ENCODE measurements at regions not wholly inside any gene's neighbourhood (a gene's known extent, or its start where the extent isn't known, plus 50 kb on each side); places are given as distances from the start of the nearest gene placed in this dataset.
"Not testable (repeated sequence)": the region's sequence is repeated elsewhere in the genome, so short reads cannot be mapped to it uniquely, and the experiment has no call there.

DNA sequence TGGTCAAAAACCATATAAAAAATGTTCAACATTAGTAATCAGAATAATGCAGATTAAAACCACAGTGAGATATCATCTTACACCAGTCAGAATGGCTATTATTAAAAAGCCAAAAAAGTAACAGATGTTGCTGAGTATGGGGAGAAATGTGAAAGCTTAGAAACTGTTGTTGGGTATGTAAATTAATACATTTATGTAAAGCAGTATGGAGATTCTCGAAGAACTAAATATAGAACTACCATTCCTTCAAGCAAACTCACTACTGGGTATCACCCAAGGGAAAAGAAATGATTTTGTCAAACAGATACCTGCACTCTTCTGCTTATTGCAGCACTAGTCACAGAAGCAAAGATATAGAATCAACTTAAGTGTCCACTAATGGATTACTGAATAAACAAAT, 576.4 kb upstream of the EPHA5 start:
- DNase-seq, result no peak

DNA sequence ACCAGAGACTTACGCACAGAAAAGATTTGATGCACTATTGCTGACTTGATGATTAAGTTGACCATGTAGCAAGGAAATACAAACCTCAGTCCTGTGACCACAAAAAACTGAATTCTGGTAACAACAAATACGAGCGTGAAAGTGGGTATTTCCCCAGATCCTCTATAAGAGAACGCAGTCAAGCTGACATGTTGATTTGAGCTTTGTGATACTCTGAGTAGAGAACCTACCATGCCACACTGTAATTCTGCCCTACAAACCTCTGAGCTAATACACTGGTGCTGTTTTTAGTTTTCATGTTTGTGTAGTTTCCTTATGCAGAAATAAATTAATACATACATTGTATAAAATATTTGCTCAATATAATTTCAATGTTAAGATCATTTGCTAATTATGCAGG, 565.6 kb upstream of the EPHA5 start:
- no peak for DNase-seq

DNA sequence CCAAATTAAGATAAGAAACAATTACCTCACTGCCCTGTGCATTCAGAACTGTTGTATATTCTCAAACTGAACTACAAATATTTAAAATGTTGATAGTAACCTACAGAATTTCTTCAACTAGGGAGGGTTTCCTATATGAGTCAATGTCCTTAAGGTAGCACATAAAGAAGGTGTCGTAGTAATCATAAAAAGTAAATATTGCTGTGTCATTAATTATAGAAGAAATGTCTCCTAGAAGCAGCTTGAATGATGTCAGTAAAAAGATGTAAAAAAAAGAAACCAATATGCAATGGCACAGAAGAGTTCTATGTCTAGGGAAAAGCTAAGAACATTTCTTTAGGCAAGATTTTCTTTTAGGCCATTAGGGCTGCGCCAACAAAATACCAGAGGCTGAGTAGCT, 559.6 kb upstream of the EPHA5 start:
- no peak for DNase-seq

DNA sequence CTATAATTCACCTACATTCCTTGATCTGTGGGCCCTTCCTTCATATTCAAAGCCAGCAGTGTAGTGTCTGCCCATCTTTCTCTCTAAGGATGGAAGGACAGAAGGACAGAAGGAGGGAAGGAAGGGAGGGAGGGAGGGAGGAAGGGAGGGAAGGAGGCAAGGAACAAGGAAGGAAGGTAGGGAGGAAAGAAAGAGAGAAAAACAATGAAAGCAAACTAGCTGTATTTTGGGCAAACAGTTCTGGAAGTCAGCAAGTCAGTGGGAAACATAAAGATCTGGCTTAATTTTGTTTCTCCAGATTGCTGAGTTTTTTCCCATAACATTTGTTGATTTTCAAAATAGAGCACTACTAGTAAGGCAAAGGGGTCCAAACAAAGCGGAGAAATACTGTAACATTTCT, 555.2 kb upstream of the EPHA5 start:
- no peak for DNase-seq

DNA sequence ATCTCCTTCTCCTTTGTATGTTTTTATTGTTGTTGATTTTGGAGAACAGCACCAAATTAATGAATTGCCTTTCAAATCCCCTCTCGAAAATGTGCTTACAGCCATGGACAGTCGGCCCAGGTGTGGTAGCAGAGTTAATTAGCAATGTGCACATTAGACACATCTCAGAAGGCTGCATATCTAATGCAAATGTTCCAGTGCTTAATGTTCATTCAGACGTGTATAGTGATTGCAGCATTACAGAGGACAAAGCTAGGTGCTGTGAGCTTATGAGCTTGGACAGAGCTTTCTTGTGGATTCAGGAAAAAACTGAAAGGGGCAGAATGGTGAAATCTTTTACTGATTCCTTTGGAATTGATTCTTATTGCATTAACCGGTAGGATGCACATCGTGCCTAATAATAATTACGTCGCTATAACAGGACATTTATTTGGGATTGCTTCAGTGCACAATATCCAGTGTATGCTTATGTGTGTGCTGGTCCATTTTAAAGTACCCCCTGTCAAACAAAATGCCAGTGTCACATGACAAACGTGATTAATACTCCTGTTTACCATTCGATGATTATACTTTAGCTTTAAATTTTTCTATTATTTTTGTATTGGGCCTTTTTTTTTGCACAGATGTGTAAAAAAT, 552.9 kb upstream of the EPHA5 start:
- no peak for DNase-seq

DNA sequence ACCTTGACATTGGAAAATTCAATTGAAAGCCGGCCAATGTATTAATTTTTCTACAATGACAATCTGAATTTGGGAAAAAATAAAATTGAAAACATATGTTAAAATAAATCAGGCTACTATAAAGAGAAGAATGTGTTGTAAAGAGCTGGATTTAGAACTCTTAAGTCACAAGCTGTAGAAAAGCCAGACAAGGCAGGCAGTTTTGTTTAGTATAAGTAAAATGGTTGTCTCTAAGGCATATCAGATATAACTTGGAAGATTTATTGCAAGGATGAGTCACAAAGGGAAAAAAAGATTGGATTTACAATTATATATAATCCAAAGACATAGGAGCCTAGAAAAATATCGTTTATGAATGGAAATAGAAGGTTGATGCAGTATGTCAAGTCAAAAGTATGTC, 549.1 kb upstream of the EPHA5 start:
- DNase-seq, result no peak

DNA sequence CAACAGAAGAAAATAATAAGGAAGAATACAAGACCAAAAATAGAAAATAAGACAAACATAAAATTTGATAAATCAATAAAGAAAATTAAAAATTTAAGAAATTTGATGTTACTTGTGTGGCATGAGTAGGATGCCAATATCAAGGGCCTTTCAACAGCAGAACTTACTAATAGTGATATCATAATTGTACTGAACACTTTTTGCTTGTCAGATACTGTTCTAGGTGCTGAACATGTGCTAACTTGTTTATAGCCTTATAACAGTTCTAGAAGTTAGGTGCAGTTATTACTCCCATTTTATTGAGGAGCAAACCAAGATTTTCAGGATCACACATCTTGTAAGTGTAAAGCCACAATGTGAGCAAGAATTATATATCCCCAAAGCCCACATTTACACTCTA, 546.0 kb upstream of the EPHA5 start:
- no peak for DNase-seq

DNA sequence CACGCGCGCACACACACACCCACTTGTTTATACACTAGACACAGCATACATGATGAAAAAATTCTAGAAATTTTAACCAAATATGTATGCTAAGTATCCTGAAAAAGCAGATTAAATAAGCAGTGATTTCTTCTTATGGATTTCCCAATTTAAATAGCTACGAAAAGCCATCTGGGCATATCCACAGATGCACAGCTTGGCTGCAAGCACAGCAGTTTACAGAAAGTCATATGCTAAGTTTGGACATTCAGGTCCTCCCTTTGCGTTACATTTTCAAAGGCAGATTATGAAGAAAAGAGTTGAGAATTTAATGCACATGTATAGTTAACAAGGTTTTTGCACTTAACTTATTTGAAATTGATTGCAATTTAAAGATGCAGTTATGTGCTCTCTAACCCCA, 542.2 kb upstream of the EPHA5 start:
- DNase-seq, result no peak

DNA sequence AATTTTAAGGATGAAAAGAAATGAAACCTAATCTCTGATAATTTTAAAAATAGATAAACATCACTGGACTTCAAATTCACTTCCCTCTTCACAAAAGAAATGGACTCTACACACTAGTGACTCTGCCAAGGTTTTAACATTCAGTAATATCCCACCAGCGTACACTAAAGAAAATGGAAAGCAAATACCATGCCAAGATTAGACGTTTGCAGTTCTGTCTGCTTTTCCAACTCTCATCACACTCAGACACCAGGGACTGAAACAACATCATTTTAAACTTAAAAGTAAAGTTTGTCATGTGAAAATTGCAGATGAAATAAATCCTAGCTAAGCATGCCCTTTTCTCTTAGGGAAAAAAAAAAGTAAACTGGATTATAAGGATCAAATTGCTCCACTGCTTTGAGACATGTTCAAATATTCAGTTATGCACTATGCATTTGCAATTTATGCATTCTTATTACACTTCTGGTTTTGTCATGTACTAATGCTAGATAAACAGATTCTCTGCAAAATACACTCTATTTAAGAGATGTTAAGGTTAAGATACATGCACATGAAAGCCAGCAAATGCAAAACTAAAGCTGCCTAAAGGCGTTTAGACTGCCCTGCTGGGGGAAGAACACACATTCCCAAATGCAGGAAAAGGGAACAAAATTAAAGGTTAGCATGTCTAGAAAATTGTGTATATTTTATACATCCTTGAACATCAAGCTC, 534.4 kb upstream of the EPHA5 start:
- no peak for DNase-seq

DNA sequence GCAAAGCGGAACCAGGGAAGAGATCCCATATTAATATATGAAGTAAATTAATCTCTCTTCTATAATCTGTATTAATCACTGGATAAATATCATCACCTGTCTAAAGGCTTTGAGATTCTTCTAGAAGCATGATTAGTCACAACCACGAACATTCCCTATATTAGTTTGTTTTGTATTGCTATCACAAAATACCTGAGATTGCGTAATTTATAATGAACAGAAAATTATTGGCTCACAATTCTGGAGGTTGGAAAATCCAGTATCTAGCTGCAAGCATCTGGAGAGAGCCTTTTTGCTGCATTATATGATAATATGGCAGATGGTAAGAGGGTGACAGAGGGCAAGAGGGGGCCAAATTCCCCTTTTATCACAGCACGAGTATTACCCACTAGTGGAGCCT, 532.6 kb upstream of the EPHA5 start:
- no peak for DNase-seq

DNA sequence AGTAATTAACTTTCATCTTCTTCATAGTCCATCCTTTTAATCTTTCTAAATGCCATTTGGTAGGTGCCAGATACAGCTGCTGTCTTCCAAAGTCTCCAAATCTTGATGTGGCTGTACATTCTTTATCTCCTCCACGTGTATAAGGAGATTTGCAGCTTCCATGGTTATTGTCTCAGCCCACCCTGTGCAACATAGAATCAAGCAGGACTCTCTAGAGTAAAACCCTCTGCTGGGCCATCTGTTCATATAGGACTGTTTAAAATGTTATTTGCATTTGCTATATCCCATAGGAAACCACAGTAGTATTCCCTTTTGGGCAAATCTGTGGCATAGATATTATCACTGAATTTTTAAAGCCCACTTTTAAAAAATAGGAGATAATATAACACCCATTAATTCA, 527.2 kb upstream of the EPHA5 start:
- DNase-seq, result no peak

DNA sequence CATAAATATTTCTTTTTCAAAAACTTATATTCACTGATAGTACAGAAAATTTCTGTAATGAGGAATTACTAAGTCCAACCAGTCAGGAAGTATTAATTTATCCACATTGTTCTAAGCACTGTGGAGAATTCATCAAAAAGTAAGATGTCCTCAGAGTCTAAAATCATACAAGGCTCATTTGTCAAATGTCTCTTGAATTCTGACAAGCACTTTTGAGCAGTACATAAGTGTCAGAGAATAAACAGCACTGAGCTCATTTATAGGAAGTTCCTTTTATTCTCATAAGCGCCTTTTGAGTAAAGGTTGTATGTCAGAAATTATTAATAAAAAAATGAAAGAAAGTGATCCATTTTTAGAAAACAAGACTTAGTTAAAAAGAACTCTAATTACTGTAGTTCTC, 523.2 kb upstream of the EPHA5 start:
- no peak for DNase-seq

DNA sequence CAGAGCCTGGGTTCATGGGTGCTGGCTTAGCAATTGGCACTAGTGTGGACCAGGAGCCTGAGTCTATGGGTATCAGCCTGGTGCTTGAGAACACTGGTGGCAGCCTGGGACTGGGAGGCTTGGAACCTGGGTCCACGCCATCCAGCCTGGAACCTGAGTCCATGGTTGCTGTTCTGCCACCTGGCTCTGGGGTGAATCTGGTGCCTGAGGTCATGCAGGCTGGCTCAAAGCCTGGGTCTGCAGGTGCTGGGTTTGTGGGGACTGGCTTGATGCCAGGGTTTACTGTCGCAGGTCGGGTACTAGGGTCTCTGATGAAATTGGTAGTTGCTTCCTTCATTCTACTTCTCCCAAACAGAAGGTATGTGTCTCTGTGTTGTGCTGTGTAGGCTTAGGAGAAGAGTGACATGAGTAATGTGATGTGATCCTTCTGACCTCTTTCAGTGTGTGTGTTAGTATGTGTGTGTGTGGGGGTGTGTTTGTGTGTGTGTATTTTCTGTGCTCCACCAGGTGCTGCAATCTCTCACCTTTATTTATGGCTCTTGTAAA, 517.0 kb upstream of the EPHA5 start:
- DNase-seq, result no peak

DNA sequence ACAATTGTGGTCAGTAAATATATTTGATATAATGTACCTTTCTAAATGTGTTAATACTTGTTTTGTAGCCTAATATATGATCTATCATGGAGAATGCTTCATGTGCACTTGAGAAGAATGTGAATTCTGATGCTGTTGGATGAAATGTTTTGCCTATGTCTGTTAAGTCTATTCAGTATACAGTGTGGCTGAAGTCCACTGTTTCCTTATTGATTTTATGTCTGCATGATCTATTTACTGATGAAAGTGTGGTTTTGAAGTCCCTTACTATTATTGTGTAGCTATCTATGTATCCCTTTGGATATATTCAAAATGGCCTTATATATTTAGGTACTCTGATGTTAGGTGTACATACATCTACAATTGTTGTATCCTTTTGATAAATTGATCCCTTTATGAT, 515.8 kb upstream of the EPHA5 start:
- DNase-seq, result no peak

DNA sequence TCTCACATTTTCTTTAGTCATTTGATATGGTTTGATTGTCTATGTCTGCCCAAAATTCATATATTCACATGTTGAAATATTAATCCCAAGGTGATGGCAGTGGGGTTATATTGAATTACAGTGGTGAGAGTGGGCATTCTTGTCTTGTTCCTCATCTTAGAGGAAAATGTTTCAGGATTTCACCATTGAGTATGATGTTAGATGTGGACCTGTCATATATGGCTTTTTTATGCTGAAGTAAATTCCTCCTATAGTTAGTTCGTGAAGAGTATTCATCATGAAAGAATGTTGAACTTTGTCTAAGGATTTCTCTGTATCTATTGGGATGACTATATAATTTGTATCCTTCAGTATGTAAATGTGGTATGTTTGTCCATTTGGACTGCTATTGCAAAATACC, 512.3 kb upstream of the EPHA5 start:
- DNase-seq, result no peak

DNA sequence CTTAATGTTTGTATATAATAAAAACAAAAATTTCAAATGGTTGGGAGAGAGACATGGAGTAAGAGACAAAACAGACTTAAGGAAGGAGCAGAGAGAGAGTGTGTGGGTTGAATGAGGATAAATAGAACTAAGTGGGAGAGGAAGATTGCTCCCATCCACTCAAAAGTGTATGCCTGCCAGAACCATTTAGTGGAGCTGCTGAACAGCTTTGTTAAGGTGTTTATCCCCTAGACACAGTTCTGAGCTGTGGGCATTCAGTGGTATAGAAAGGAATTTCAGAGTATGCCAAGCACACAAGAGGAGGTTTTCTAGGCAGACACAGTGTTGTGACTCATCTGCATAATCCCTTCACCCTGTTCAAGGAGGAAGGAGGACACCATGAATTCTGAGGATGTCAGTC, 508.6 kb upstream of the EPHA5 start:
- no peak for DNase-seq

DNA sequence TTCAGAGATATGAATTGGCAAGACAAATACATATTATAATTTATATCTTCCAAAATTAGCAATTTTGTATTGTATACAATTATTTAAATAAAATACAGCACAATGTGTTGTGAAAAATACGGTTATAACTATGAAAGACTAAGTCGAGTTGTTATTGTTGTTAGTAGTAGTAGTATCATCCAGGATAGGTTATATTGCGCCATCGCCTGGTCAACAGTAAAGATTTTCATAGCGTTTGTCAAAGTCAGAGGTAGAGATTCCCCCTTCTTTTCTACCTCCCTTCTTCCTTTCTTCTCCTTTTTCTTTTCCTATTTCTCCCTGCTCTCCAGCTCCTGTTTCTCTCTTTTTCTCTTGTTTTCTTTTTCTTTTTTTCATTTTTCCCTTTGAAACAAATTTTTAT, 499.1 kb upstream of the EPHA5 start:
- no peak for DNase-seq

DNA sequence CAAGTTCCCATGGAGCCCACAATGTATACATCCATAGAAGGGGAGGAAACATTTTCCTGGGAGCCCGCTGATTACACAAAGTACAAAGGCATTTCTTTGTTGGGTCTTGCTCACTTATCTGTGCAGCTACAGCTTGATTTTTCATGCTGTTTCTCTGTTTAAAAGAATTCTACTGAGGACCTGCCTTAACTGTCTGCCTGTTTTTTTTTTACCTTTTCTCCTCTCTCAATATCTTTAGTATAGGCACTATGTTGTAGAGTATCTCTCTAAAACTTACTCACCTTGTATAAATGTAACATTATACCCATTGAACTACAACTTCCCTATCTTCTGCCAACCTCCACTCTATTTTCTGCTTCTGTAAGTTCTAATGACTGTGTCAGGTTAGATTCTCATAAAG, 494.6 kb upstream of the EPHA5 start:
- DNase-seq, result no peak

DNA sequence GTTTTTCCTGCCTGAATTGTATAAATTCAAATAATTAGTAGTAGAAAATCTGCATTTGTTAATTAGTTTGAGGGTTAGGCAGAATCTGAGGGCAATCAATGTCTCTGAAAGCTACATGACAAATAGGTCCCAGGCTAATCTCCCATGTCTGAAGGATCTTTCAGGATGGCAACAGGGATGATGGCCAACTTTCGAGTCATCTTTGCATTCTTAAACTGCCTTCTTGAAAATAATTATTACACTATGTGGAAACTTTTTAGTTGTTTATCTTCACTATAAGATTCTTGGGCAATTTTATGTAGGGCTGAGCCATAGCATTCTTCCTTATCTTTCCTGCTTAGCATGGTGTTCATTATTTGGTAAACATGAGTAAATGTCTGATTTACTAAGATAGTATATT, 490.3 kb upstream of the EPHA5 start:
- DNase-seq, result no peak

DNA sequence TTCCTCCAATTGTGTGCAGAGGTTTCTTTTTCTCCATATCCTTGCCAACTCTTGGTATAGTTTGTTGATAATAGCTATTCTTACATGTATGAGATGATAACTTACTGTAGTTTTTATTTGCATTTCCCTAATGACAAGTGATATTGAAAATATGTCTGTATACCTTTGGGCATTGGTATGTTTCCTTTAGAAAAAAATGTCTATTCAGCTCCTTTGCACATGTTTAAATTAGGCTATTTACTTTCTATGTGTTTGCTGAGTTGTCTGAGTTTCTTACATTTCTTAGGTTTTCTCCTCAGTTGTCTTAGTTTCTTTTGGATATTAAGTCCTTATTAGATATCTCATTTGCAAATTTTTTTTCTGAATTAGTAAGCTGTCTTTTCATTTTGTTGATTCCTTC, 487.3 kb upstream of the EPHA5 start:
- no peak for DNase-seq

DNA sequence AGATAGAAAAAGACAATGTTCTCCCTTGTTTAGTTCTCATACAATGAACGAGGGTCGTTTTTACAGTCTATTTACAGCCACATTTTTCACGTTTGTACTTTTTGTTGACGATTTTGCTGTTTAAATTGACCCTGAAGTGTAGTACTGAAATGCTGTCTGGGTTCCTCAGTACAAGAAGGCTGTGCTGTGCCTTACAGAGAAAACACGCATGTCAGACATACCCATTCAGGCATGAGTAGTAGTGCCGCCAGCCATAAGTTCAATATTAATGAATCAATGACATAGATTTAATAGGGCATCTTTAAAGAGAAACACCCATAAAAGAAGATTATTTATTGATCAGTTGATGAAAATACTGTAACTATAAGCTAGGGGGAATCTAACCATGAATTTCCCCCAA, 459.8 kb upstream of the EPHA5 start:
- no peak for DNase-seq

DNA sequence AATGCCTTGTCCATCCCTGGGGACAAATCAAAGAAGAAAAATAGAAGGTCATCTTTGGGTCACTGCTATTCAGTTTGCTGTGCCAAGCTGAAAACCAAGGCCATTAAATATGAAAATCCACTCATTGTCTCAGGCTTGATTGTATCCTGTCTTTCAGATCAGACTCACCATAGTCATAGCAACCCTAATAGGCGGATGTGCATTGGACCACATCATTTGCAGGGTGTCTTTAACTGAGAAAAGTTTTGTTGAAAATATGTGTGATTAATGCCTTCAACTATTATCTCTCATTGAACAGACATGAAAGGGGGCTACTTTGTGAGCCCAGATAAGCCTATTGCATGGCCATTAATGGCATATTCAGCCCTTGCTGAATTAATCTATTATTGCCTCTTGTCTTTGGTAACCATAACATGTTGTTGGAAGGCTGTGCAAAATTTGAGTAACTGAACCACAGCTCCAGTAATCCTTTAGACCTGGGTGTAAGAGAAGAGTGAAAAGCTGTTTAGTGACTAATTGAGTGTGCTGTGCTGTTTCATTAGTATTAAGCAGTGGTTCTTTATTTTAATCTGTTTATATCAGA, 453.6 kb upstream of the EPHA5 start:
- no peak for DNase-seq

DNA sequence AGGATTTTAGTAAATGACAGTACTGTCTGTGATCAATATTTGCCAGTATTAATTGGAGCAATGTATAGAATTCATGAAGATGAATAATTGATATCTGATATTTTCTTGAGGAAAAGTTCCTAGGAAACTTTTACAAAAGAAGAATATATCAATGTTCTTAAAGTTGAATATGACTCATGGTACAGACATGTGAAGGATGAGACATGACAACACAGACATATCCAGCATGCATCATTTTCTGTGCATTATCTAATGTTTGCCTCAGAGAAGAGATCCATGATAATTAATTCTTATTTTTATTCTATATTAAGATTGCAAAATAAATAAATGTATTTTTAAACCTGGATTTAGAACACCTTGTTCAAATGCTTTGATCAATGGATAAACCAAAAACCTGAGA, 452.9 kb upstream of the EPHA5 start:
- no peak for DNase-seq

DNA sequence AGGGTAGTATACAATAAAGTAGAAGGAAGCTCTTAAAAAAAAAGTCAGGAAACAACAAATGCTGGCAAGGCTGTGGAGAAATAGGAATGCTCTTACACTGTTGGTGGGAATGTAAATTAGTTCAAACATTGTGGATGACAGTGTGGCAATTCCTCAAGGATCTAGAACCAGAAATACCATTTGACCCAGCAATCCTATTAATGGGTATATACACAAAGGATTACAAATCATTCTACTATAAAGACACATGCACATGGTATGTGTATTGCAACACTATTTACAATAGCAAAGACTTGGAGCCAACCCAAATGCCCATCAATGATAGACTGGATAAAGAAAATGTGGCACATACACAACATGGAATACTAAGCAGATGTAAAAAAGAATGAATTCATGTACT, 444.9 kb upstream of the EPHA5 start:
- DNase-seq, result not testable (repeated sequence)

DNA sequence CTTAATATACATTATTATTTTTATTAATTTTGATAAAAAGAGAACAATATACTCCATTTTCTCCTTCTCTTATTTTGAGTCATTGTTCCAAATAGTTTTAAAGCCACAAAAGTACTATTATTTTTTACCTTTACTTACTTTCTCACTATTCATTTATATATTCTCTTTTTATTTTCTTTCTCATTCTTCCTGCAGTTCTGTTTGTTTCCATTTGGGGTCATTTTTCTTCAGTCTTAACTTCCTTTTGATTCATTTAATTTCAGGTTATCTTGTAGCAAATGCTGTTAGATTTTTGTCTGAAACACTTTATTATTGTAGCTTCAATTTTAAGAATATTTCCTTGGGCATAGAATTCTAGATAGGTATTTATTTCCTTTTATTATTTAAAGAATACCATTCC, 438.6 kb upstream of the EPHA5 start:
- DNase-seq, result no peak

Data from central memory CD4-positive, alpha-beta T cell (primary cell).